ENCODE measurements at regions not wholly inside any gene's neighbourhood (a gene's known extent, or its start where the extent isn't known, plus 50 kb on each side); places are given as distances from the start of the nearest gene placed in this dataset.

DNA sequence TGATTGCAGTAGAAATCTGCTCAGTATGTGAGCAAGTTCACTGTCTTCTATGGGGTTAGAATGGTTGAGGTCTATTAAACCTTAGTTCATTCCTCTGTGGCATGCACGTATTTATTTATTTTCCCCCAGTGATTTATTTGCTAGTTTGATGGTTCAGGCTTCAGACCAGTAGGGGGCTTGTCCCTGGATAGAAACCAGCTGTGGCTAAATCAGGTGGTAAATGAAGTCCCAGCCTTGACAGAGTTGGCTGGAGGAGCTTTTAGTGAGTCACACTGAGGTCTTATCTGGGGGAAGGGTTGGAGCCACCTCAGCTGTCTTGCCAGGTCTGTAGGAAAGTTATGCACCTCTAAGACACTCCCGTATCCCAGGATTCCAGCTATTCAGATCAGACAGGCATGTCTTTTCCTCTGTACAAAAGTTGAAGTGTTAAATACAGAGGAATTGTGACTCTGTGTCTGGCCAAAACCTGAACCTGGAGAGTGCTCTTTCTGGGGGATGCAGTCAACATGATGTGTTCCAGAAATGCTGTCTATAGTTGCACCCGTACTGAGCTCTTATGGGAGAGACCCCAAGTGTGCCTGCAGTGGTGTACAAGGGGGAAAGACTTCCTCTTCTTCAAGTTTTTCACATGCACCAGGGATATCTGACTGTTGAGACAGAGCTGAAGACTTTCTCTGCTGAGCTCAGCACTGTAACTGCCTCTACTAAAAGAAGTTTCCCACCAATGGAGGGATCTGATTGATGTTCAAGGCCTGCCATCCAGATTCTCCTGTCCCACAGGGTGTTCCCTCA, 1322.1 kb downstream of the TMEM121 start:
- no peaks in the 10 kb centered on the region for H3K36me3 Mint-ChIP-seq (ENCODE audit: low read depth, unreplicated experiment)
- H3K27ac ChIP-seq (ENCODE audit: low read depth, low read length), result no peak overlapping the region
- no peak overlapping the region for H3K27ac Mint-ChIP-seq (ENCODE audit: unreplicated experiment)
- no peaks in the 10 kb centered on the region for H3K27me3 ChIP-seq (ENCODE audit: insufficient read depth, low read length)
- TF ChIP-seq EZH2 (IDR thresholded peaks at IDR 0.05; ENCODE audit: insufficient read depth, low read length) (no peak), CTCF (IDR thresholded peaks at IDR 0.05; ENCODE audit: insufficient read depth, low read depth, low read length) (no peak)
- FAIRE-seq (no peak), DNase-seq (ENCODE audit: low read depth) (no peak)
- no peaks in the 10 kb centered on the region for H3K4me1 Mint-ChIP-seq (ENCODE audit: low read depth, unreplicated experiment)
- peaks cover 5% of the 10 kb centered on the region for H3K9me3 Mint-ChIP-seq (ENCODE audit: unreplicated experiment)
- no peak overlapping the region for H3K9ac ChIP-seq (ENCODE audit: low read length)
- no peaks in the 10 kb centered on the region for H3K79me2 ChIP-seq (ENCODE audit: insufficient read depth, low read length)
- H3K27me3 Mint-ChIP-seq (ENCODE audit: low read depth, unreplicated experiment), result no peaks in the 10 kb centered on the region
- no peak overlapping the region for H3K4me2 ChIP-seq (ENCODE audit: low read length)
- no peak overlapping the region for H3K4me3 Mint-ChIP-seq (ENCODE audit: unreplicated experiment)
- H2AFZ ChIP-seq (ENCODE audit: low read depth, low read length), result no peak overlapping the region
- peaks cover 14% of the 10 kb centered on the region for H3K9me3 ChIP-seq (ENCODE audit: insufficient read depth, low read depth, low read length)
- H4K20me1 ChIP-seq (ENCODE audit: insufficient read depth, low read length), result no peaks in the 10 kb centered on the region
- no peaks in the 10 kb centered on the region for H3K36me3 ChIP-seq (ENCODE audit: insufficient read depth, low read length)
- H3K4me1 ChIP-seq (ENCODE audit: insufficient read depth, low read length), result no peaks in the 10 kb centered on the region
- H3K4me3 ChIP-seq (ENCODE audit: insufficient read depth, low read depth, low read length), result no peak overlapping the region

GRCh38 chr14:106850913-106851825, 1324.8 kb downstream of the TMEM121 start:
- Mint-ChIP-seq H3K9me3 (ENCODE audit: unreplicated experiment) (peaks cover 2% of the 10 kb centered on the region), H3K4me1 (ENCODE audit: low read depth, unreplicated experiment) (no peaks in the 10 kb centered on the region), H3K36me3 (ENCODE audit: low read depth, unreplicated experiment) (no peaks in the 10 kb centered on the region), H3K27me3 (ENCODE audit: low read depth, unreplicated experiment) (no peaks in the 10 kb centered on the region), H3K4me3 (ENCODE audit: unreplicated experiment) (no peak overlapping the region), H3K27ac (ENCODE audit: unreplicated experiment) (no peak overlapping the region)
- no peak overlapping the region for H3K4me2 ChIP-seq (ENCODE audit: low read length)
- H3K4me1 ChIP-seq (ENCODE audit: insufficient read depth, low read length), result no peaks in the 10 kb centered on the region
- H3K79me2 ChIP-seq (ENCODE audit: insufficient read depth, low read length), result no peaks in the 10 kb centered on the region
- FAIRE-seq (no peak), DNase-seq (ENCODE audit: low read depth) (no peak)
- no peaks in the 10 kb centered on the region for H3K36me3 ChIP-seq (ENCODE audit: insufficient read depth, low read length)
- no peak overlapping the region for H2AFZ ChIP-seq (ENCODE audit: low read depth, low read length)
- no peaks in the 10 kb centered on the region for H4K20me1 ChIP-seq (ENCODE audit: insufficient read depth, low read length)
- peaks cover 14% of the 10 kb centered on the region for H3K9me3 ChIP-seq (ENCODE audit: insufficient read depth, low read depth, low read length)
- TF ChIP-seq CTCF (IDR thresholded peaks at IDR 0.05; ENCODE audit: insufficient read depth, low read depth, low read length) (no peak), EZH2 (IDR thresholded peaks at IDR 0.05; ENCODE audit: insufficient read depth, low read length) (no peak)
- no peak overlapping the region for H3K27ac ChIP-seq (ENCODE audit: low read depth, low read length)
- H3K4me3 ChIP-seq (ENCODE audit: insufficient read depth, low read depth, low read length), result no peak overlapping the region
- H3K27me3 ChIP-seq (ENCODE audit: insufficient read depth, low read length), result no peaks in the 10 kb centered on the region
- no peak overlapping the region for H3K9ac ChIP-seq (ENCODE audit: low read length)
